ENCODE measurements at regions not wholly inside any gene's neighbourhood (a gene's known extent, or its start where the extent isn't known, plus 50 kb on each side); places are given as distances from the start of the nearest gene placed in this dataset.

DNA sequence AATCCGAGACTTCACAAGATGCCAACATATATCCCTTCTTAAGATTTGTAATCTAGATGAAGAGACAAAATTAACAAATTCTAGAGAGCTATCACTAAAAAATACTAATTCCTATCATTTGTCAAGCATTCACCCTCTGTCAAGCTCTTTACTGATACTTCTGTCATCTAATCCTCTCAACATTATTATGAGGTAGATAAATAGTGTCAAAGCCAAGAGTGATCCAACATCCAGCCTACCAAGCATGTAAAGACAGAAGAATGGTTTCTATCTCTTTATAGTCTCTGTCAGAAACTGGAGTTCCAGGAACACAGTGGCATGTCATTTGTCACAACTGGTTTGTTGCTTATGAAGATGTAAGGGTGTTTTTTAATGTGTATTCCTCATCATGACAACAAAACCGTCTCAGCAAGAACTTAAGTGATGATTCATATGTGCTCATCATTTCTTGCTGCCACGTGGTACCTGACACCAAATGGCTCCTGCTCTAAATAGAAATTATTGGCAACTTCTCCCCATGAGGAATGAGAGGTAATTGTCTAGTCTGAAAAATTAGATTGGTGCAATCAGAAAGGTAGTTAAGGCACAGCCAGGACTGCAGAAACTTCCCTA, 196.8 kb downstream of the TOX3 start:
- TF ChIP-seq CTCF (conservative IDR thresholded peaks at IDR 0.05; ENCODE audit: low read length) = no peak
- no peak for TF ChIP-seq EZH2phosphoT487 (IDR thresholded peaks at IDR 0.05; ENCODE audit: borderline replicate concordance)
